ENCODE measurements at regions not wholly inside any gene's neighbourhood (a gene's known extent, or its start where the extent isn't known, plus 50 kb on each side); places are given as distances from the start of the nearest gene placed in this dataset.

DNA sequence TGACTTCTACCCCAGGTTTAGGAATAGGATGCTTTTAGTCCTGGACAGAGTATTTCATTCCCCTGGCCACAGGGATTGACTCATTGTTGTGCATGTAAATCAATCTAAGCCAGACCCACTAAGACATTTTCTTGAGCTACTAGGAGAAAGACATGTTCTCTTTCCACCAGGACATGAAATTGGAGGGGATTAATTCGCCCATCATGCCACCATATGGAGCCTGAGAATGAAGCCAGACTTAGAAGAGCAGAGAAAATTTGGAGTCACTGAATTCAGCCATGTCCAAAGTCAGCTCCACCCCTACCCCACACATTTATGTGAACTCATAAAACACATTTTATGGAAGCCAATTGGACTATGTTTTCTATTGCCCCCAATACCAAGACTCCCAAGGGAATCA lies 322.5 kb downstream of the NFIB start:
- no peak for DNase-seq (ENCODE audit: low read depth in 4 of 4, low spot score in 2 of 4)

- DNase-seq (ENCODE audit: low read depth in 4 of 4, low spot score in 2 of 4), result no peak
Observed at GRCh38 chr9:13990994-13991393, 322.9 kb downstream of the NFIB start.

GRCh38 chr9:13990331-13990730 lies 323.6 kb downstream of the NFIB start:
- DNase-seq (ENCODE audit: low read depth in 4 of 4, low spot score in 2 of 4), result no peak

GRCh38 chr9:13988944-13989343 lies 325.0 kb downstream of the NFIB start:
- DNase-seq (ENCODE audit: low read depth in 4 of 4, low spot score in 2 of 4), result no peak

DNA sequence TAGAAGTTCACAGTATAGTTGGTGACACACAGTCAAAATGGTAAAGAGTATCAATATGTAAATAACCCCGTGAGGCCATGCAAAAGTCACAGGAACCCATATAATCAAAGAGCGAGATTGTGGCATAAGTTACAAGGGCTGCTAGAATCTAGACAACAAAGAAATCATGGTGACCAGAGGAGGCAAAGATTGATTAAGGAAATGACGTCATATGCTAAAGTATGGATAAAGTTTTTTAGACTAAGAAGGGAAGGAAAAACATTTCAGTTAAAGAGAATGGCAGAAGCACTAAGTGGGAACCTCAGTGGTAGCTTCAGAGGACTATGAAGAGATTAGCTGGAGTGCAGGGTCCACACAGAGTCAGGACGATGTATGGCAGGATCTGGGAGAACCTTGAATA lies 330.3 kb downstream of the NFIB start:
- DNase-seq (ENCODE audit: low read depth in 4 of 4, low spot score in 2 of 4), result no peak

GRCh38 chr9:13979941-13980318 lies 334.0 kb downstream of the NFIB start:
- DNase-seq (ENCODE audit: low read depth in 4 of 4, low spot score in 2 of 4), result no peak

DNA sequence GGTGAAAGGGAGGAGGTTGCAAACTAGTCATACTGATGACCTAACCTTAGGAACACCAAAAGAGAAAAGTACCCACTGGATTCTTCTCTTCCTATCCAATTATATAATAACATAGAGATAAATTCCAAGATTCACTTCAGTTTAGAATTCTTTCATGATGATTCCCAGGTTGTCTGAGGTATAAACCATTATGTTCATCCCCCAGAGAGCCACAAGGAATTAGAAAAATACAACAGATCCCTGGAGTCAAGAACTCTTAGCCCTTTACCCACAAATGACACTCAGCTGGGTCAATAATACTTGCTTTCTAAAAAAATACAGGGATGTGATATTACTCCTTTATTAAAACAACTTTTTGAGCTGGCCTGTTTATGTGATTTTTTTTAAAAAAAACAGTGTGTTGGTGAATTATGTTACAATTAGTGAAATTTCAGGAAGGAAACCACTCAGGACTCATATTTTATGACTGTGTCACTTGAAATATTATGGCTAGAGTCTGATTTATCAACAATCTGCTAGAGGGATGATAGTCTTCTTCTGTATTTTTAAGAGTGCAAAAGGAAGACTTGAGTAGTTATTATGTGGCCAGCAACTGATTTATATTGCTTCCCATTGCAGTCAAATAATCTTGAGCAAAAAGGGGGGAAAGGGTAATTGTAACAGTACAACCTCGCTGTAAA lies 338.2 kb downstream of the NFIB start:
- no peak for DNase-seq (ENCODE audit: low read depth in 4 of 4, low spot score in 2 of 4)

GRCh38 chr9:13974891-13975290 lies 339.1 kb downstream of the NFIB start:
- DNase-seq (ENCODE audit: low read depth in 4 of 4, low spot score in 2 of 4), result no peak

GRCh38 chr9:13971966-13972655 lies 341.8 kb downstream of the NFIB start:
- DNase-seq (ENCODE audit: low read depth in 4 of 4, low spot score in 2 of 4), result peak in 3 of 4 donors; percentile 26 to 62 (median 40)

GRCh38 chr9:13971415-13971814 lies 342.5 kb downstream of the NFIB start:
- DNase-seq (ENCODE audit: low read depth in 4 of 4, low spot score in 2 of 4), result no peak

DNA sequence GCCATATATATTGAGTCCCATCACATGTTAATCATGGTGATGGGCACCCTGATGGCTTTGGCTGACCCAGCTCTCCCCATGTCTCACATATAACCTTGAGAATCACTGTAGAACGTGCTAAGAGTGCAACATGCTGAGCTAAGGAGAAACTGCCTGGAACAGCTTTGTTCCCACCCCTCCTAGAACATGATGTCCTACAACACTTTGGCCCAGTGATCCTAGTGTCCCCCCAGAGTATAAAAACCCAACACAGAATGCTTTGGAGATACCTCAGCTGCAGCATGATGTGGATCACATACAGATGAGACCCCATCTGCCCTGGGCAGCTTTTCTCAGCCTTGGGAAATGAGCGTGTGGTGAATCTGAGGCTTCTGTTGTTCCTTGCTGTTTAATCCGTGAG lies 343.5 kb downstream of the NFIB start:
- no peak for DNase-seq (ENCODE audit: low read depth in 4 of 4, low spot score in 2 of 4)

DNA sequence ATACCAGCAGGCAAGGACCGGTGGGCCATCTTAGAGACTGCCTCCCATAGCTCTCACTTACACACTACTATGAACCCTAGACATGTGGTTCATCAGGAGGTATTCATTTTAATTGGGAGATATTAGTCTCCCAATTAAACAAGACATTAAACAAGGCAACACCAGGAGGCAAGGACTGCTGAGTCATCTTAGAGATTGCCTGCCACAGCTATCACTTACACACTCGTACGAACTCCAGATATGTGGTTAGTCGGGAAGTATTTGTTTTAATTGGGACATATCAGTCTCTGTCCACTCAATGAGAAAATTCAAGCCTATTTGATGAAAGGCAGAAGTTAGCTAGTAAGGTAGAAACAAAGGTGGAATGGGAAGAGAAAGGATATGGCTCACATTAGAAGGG lies 343.9 kb downstream of the NFIB start:
- DNase-seq (ENCODE audit: low read depth in 4 of 4, low spot score in 2 of 4), result no peak

- no peak for DNase-seq (ENCODE audit: low read depth in 4 of 4, low spot score in 2 of 4)
Observed at GRCh38 chr9:13967438-13967837, 346.5 kb downstream of the NFIB start.

- no peak for DNase-seq (ENCODE audit: low read depth in 4 of 4, low spot score in 2 of 4)
Observed at GRCh38 chr9:13967011-13967410, 346.9 kb downstream of the NFIB start.

- DNase-seq (ENCODE audit: low read depth in 4 of 4, low spot score in 2 of 4), result no peak
Observed at GRCh38 chr9:13963005-13963653, 350.8 kb downstream of the NFIB start.

GRCh38 chr9:13962006-13962405 lies 351.9 kb downstream of the NFIB start:
- no peak for DNase-seq (ENCODE audit: low read depth in 4 of 4, low spot score in 2 of 4)

DNA sequence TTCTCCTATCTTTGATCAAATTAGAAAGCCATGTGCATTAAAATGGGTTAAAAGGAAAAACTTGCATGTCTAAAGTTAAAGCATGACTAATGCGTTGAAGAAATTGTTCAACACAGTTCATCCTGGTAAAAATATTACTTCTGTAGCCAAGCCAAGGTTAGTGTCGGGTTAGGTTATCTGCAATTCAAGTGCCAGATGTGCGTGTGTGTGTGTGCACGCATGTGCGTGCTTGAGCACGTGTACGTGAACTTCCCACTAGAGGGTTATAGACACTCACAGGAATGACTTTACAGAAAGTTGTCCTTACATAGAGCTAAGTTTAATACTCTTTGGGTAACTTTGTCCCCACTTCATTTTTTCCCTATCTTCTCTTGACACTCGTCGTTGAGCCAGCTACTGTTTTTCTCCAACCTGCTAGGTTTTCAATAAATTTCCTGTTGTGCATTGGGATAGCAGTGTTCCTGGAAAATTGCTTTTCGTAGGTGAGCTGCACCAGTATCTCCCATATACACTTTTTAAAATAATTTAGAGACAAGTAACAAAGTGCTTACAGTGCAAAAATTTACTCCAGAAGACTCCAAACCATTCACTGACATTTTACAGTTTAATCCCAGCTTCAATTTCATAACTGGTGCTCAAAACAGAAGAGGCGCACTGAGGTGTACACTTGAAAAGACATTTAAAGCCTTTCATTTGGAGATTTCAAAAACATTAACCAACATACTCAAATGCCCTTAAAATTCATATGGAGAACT lies 353.8 kb downstream of the NFIB start:
- DNase-seq (ENCODE audit: low read depth in 4 of 4, low spot score in 2 of 4), result no peak

GRCh38 chr9:13958672-13959071 lies 355.3 kb downstream of the NFIB start:
- DNase-seq (ENCODE audit: low read depth in 4 of 4, low spot score in 2 of 4), result no peak

DNA sequence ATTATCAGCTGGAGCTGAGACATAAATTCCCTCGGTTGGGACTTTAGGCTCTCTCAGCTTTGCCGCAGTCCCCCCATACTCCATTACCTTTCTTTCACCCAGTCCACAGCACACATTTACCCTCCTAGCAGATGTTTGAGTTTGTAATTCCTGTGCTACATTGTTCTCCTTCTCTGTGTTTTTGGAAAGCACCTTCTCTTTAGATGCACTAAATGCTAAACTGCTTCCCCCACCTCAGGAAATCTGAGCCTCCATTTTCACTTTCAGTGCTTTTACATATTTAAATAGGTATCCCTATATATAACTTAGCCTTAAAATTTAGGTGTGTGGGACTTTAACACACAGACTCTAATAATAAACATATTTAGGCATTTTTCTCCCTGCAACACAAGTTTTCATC lies 356.9 kb downstream of the NFIB start:
- DNase-seq (ENCODE audit: low read depth in 4 of 4, low spot score in 2 of 4), result no peak

GRCh38 chr9:13956107-13956506 lies 357.8 kb downstream of the NFIB start:
- DNase-seq (ENCODE audit: low read depth in 4 of 4, low spot score in 2 of 4), result no peak

DNA sequence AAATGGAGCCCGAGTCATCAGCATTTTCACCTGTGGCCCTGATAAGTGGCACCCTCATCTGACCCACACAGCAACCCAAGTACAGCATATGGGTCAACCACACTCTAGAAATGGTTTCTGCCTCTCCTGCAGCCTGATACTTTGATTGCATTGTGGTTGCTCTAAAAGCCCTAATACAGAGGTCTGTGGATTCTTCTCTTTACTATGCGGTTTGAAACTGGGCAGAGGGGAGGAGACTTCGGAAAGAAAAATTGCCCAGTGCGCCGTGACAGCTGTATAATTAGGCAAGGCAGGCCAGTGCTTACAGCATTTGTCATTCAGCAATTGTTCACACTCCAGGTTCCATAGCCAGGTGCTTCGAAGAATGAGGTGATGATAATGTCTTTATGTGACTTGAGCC lies 361.0 kb downstream of the NFIB start:
- DNase-seq (ENCODE audit: low read depth in 4 of 4, low spot score in 2 of 4), result no peak
